ENCODE measurements at regions not wholly inside any gene's neighbourhood (a gene's known extent, or its start where the extent isn't known, plus 50 kb on each side); places are given as distances from the start of the nearest gene placed in this dataset.

DNA sequence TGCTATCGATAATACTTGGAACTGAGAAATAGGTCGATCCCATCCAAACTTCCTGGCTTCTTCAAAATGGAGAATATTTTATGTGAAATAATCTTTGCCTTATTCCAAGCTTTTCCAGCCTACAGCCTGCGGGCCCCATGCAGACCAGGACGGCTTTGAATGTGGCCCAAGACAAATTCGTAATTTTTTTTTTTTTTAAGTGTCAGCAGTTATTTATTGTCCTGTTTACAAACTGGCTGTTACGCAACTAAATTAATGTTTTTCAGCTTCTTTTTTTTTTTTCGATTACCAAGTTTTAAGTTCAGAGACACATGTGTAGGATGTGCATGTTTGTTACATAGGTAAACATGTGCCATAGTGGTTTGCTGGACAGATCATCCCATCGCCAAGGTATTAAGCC lies 411.7 kb upstream of the EDIL3 start:
- ATAC-seq: no peak
- H3K9me3 ChIP-seq (ENCODE audit: control insufficient read depth, insufficient read depth, low read length): no peaks in the 10 kb centered on the region
- TF ChIP-seq, protein P1, sequence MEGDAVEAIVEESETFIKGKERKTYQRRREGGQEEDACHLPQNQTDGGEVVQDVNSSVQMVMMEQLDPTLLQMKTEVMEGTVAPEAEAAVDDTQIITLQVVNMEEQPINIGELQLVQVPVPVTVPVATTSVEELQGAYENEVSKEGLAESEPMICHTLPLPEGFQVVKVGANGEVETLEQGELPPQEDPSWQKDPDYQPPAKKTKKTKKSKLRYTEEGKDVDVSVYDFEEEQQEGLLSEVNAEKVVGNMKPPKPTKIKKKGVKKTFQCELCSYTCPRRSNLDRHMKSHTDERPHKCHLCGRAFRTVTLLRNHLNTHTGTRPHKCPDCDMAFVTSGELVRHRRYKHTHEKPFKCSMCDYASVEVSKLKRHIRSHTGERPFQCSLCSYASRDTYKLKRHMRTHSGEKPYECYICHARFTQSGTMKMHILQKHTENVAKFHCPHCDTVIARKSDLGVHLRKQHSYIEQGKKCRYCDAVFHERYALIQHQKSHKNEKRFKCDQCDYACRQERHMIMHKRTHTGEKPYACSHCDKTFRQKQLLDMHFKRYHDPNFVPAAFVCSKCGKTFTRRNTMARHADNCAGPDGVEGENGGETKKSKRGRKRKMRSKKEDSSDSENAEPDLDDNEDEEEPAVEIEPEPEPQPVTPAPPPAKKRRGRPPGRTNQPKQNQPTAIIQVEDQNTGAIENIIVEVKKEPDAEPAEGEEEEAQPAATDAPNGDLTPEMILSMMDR (IDR thresholded peaks at IDR 0.05): no peak
- WGBS (ENCODE audit: insufficient coverage): 89% methylated on average over 8 of the region's 8 CpGs
- no peak overlapping the region for H3K27ac Mint-ChIP-seq
- H3K4me1 ChIP-seq (ENCODE audit: control insufficient read depth, insufficient read depth, low read length): no peaks in the 10 kb centered on the region
- no peak overlapping the region for H3K4me3 ChIP-seq (ENCODE audit: low read length)
- H3K4me1 Mint-ChIP-seq: no peaks in the 10 kb centered on the region
- peaks cover 5 to 9% of the 10 kb centered on the region in 2 donors for H3K9me3 Mint-ChIP-seq
- H3K27ac ChIP-seq (ENCODE audit: low read length): no peak overlapping the region
- no peaks in the 10 kb centered on the region for H3K36me3 ChIP-seq (ENCODE audit: control insufficient read depth, insufficient read depth, low read length)
- DNase-seq: no peak
- no peaks in the 10 kb centered on the region for H3K27me3 Mint-ChIP-seq (ENCODE audit: low read depth in 2 of 2)
- H3K4me3 Mint-ChIP-seq: no peak overlapping the region
- no peaks in the 10 kb centered on the region for H3K27me3 ChIP-seq (ENCODE audit: control insufficient read depth, insufficient read depth, low read length)
- H3K36me3 Mint-ChIP-seq: no peaks in the 10 kb centered on the region
- intact Hi-C loops (cut with micrococcal nuclease): no loop called here

DNA sequence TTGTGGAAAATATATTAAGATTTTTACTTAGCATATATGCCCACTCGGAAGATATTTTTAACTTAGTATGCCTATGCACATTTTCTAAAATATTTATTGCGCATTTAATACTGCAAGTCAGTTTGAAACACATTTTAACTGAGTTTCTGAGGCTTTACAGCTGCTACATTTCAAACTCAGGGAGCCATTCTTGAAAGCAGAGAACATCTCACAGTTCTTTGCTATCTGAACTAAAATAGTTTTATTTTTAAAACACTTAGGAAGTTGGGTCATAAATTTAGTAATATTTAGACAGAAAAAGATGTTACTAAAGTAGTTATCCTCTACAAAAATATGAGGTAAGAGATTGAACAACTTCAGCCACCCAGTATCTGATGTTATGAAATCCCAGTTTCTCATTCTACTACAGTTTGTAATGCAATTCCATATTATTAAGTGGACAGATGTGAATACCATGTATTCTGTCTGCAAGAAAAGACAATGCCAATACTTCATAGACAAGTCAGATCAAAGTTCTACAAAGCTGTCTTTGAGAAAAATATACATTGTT lies 409.9 kb upstream of the EDIL3 start:
- Histone ChIP-seq H3K27me3 (ENCODE audit: control insufficient read depth, insufficient read depth, low read length) (no peaks in the 10 kb centered on the region), H3K4me1 (ENCODE audit: control insufficient read depth, insufficient read depth, low read length) (no peaks in the 10 kb centered on the region), H3K9me3 (ENCODE audit: control insufficient read depth, insufficient read depth, low read length) (peaks cover 2% of the 10 kb centered on the region), H3K4me3 (ENCODE audit: low read length) (no peak overlapping the region), H3K36me3 (ENCODE audit: control insufficient read depth, insufficient read depth, low read length) (no peaks in the 10 kb centered on the region), H3K27ac (ENCODE audit: low read length) (no peak overlapping the region)
- no peaks in the 10 kb centered on the region for H3K36me3 Mint-ChIP-seq
- no peak overlapping the region for H3K4me3 Mint-ChIP-seq
- TF ChIP-seq, protein P1 (IDR thresholded peaks at IDR 0.05): no peak
- DNase-seq (no peak), ATAC-seq (no peak)
- no peaks in the 10 kb centered on the region for H3K4me1 Mint-ChIP-seq
- H3K27ac Mint-ChIP-seq: no peak overlapping the region
- peaks cover 5 to 6% of the 10 kb centered on the region in 2 donors for H3K9me3 Mint-ChIP-seq
- H3K27me3 Mint-ChIP-seq (ENCODE audit: low read depth in 2 of 2): no peaks in the 10 kb centered on the region
- 85% methylated on average over 2 of the region's 2 CpGs for WGBS (ENCODE audit: insufficient coverage)
- intact Hi-C loops (cut with micrococcal nuclease): no loop called here

DNA sequence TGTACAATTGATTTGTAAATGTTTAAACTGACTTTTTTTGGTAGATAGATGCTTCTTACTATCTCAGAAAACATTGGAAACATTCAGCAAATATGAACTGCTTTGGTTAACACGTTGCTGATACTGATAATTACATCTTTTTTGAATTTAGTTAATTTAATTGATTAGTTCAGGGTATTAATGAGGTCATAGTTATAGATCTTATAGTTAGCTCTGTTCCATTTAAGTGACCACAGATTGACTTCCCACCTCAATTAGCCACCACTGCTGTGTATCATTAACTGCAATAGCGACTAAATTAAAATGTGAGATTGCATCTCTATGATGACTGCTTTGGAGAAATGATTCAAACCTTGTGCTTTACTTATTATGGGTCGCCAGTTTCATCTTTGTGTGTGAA lies 407.1 kb upstream of the EDIL3 start:
- Histone ChIP-seq H3K36me3 (ENCODE audit: control insufficient read depth, insufficient read depth, low read length) (no peaks in the 10 kb centered on the region), H3K27me3 (ENCODE audit: control insufficient read depth, insufficient read depth, low read length) (no peaks in the 10 kb centered on the region), H3K9me3 (ENCODE audit: control insufficient read depth, insufficient read depth, low read length) (peaks cover 2% of the 10 kb centered on the region), H3K4me3 (ENCODE audit: low read length) (no peak overlapping the region), H3K4me1 (ENCODE audit: control insufficient read depth, insufficient read depth, low read length) (no peaks in the 10 kb centered on the region), H3K27ac (ENCODE audit: low read length) (no peak overlapping the region)
- Mint-ChIP-seq H3K27me3 (ENCODE audit: low read depth in 2 of 2) (no peaks in the 10 kb centered on the region), H3K4me1 (no peaks in the 10 kb centered on the region), H3K36me3 (no peaks in the 10 kb centered on the region), H3K4me3 (no peak overlapping the region), H3K27ac (no peak overlapping the region), H3K9me3 (peaks cover 6 to 10% of the 10 kb centered on the region in 2 donors)
- no CpG with 5 or more reads among the region's 3 CpGs for WGBS (ENCODE audit: insufficient coverage)
- ATAC-seq (no peak), DNase-seq (no peak)
- TF ChIP-seq, protein P1 (IDR thresholded peaks at IDR 0.05): no peak
- intact Hi-C loops (cut with micrococcal nuclease): no loop called here

DNA sequence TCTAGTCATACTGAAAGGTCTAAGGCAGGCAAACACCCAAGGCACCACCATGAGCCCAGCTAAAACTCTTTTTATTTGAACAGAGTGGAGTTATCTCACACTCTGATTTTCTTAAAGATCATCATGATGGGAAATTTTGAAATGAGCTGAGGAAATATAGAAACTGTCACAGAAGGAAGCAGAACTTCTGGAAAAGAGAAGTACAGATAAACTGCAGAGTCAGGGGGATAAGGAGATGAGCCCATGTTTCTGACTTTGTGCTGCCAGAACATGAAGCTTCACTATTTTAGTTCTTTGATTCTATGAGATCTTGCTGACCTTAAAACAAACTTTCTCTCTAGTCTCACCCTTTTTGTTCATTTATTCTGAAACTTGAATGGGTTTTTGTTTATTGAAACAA lies 406.5 kb upstream of the EDIL3 start:
- H3K4me1 Mint-ChIP-seq: no peaks in the 10 kb centered on the region
- H3K4me3 Mint-ChIP-seq: no peak overlapping the region
- H3K36me3 Mint-ChIP-seq: no peaks in the 10 kb centered on the region
- Histone ChIP-seq H3K27ac (ENCODE audit: low read length) (no peak overlapping the region), H3K9me3 (ENCODE audit: control insufficient read depth, insufficient read depth, low read length) (peaks cover 2% of the 10 kb centered on the region), H3K4me3 (ENCODE audit: low read length) (no peak overlapping the region), H3K27me3 (ENCODE audit: control insufficient read depth, insufficient read depth, low read length) (no peaks in the 10 kb centered on the region), H3K4me1 (ENCODE audit: control insufficient read depth, insufficient read depth, low read length) (no peaks in the 10 kb centered on the region), H3K36me3 (ENCODE audit: control insufficient read depth, insufficient read depth, low read length) (no peaks in the 10 kb centered on the region)
- intact Hi-C loops (cut with micrococcal nuclease): no loop called here
- TF ChIP-seq, protein P1 (IDR thresholded peaks at IDR 0.05): no peak
- no peak for ATAC-seq
- H3K9me3 Mint-ChIP-seq: peaks cover 6 to 9% of the 10 kb centered on the region in 2 donors
- DNase-seq: no peak
- no peak overlapping the region for H3K27ac Mint-ChIP-seq
- H3K27me3 Mint-ChIP-seq (ENCODE audit: low read depth in 2 of 2): no peaks in the 10 kb centered on the region
